Lower leg skin (tissue), 4 donors: ENCODE measurements at regions not wholly inside any gene's neighbourhood (a gene's known extent, or its start where the extent isn't known, plus 50 kb on each side); places are given as distances from the start of the nearest gene placed in this dataset.

Experiments
- DNase-seq, 2 donors: peaks; one replicate each; pipeline ENCODE4 v3.0.0-alpha.2; 2019; ENCODE audit warnings: low spot score in 2 of 2
- H3K4me3 ChIP-seq: fragments of 200-600 bp; sonication (generic); 2 replicates; pipeline ENCODE4 v1.5.1; 2017; ENCODE audit warnings: mild to moderate bottlenecking, low read depth; ENCODE audit not compliant: poor library complexity, severe bottlenecking
- CTCF ChIP-seq, 3 donors: fragments of 450-650 bp; IDR thresholded peaks; one replicate each; pipeline ENCODE4 v1.5.1; 2016; ENCODE audit warnings: antibody characterized with exemption in 3 of 3, mild to moderate bottlenecking in 3 of 3, moderate library complexity in 2 of 3
- POLR2A ChIP-seq, 2 donors: fragments of 450-650 bp; IDR thresholded peaks; one replicate each; pipeline ENCODE4 v1.6.1; 2016 to 2017; ENCODE audit warnings: antibody characterized with exemption in 2 of 2, mild to moderate bottlenecking in 1 of 2, moderate library complexity in 1 of 2
- WGBS, 2 donors: methylation state at CpG; one replicate each; pipeline ENCODE4 v1.1.5; 2018; 5-methylcytosine and 5-hydroxymethylcytosine counted together
- intact Hi-C: fragments of 100-400 bp; cut with DNase I; formaldehyde crosslinking; loops from one replicate; pipeline ENCODE4 v1.15.0; 2023; ENCODE audit warnings: low total_unique reads

GRCh38 chr10:1932692-1933094, 195.4 kb upstream of the ADARB2 start:
- intact Hi-C loops = no loop called here
- H3K4me3 ChIP-seq = no peak overlapping the region
- TF ChIP-seq CTCF (IDR thresholded peaks at IDR 0.05) (no peak), POLR2A (IDR thresholded peaks at IDR 0.05) (no peak)
- DNase-seq = no peak
- WGBS, 2 donors = 57 to 69% methylated on average over 13 of the region's 13 CpGs

DNA sequence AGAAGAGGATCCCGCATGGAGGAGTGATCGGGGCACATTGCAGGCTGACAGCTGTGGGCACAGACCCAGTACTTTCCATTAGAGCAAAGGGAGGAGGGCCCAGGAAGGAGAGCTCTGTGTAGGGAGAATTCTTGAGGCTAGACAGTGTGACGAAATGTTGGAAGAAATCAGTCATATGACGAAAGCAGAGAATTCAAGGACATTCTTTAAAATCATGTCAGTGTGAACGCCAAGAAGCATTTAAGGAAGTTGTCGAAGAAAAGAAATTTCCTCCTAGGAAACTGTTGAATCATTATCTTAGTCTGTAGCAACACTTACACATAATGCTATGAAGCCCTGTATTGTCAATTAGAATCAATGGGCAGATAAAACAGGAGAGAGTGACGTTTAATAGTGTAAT, 191.3 kb upstream of the ADARB2 start:
- no peak for DNase-seq
- intact Hi-C loops = no loop called here
- TF ChIP-seq POLR2A (IDR thresholded peaks at IDR 0.05) (no peak), CTCF (IDR thresholded peaks at IDR 0.05) (no peak)
- no peak overlapping the region for H3K4me3 ChIP-seq
- WGBS, 2 donors = 76 to 80% methylated on average over 7 of the region's 7 CpGs

GRCh38 chr10:1923998-1924397, 186.7 kb upstream of the ADARB2 start:
- no peak for DNase-seq
- WGBS, 2 donors = 87 to 90% methylated on average over 12 of the region's 12 CpGs
- intact Hi-C loops = no loop called here
- no peak overlapping the region for H3K4me3 ChIP-seq
- TF ChIP-seq CTCF (IDR thresholded peaks at IDR 0.05) (no peak), POLR2A (IDR thresholded peaks at IDR 0.05) (no peak)

DNA sequence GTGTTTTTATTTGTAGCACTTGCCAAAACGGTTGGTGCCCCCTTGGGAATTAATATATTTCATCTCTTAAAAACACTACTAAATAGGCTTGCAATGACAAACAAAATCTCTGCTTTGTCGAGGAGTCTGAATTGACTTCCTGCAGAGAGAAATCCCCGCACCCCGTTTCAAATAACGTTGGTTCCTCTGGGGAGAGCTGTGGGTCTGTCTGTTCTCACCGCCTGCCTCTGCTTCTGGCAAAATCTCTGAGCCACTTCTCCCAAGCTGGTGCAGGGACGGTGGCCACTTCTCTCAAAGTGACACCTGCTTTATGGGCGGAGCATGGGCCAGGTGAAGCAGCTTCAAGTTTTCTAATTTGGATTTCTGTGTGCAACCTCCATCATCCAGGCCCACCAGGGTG, 186.3 kb upstream of the ADARB2 start:
- 51 to 56% methylated on average over 8 of the region's 8 CpGs for WGBS, 2 donors
- TF ChIP-seq CTCF (IDR thresholded peaks at IDR 0.05) = no peak
- no peak for TF ChIP-seq POLR2A (IDR thresholded peaks at IDR 0.05)
- no peak overlapping the region for H3K4me3 ChIP-seq
- intact Hi-C loops = no loop called here
- no peak for DNase-seq

DNA sequence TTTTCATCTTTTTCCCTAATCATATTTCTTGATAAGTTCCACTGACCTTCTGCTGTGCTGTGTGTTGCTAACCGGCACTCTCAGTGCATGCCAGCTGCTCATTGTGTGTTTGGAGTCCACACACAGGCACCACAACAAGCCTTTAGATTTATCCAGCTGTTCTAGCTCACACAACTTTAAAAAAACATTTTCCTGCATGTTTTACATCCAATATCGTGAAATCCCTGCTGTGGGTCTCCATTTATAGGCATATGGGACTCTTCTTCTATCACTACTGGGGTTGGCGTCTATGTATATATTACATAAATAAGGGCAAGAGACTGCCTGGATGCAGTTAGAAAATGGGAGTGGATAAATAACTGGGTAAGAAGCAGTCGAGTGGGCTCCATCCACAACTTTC, 183.6 kb upstream of the ADARB2 start:
- TF ChIP-seq POLR2A (IDR thresholded peaks at IDR 0.05) (no peak), CTCF (IDR thresholded peaks at IDR 0.05) (no peak)
- WGBS, 2 donors = 86% methylated on average over 4 of the region's 4 CpGs
- intact Hi-C loops = no loop called here
- H3K4me3 ChIP-seq = no peak overlapping the region
- DNase-seq = no peak

GRCh38 chr10:1920127-1920526, 182.8 kb upstream of the ADARB2 start:
- TF ChIP-seq POLR2A (IDR thresholded peaks at IDR 0.05) (no peak), CTCF (IDR thresholded peaks at IDR 0.05) (no peak)
- DNase-seq = no peak
- intact Hi-C loops = no loop called here
- WGBS, 2 donors = 58 to 75% methylated on average over 4 of the region's 4 CpGs
- H3K4me3 ChIP-seq = no peak overlapping the region
